SK-N-SH (cell line): ENCODE measurements at regions not wholly inside any gene's neighbourhood (a gene's known extent, or its start where the extent isn't known, plus 50 kb on each side); places are given as distances from the start of the nearest gene placed in this dataset.

Experiments
- CTCF ChIA-PET: fragments of 300-600, 350-600 bp; formaldehyde crosslinking; extraction: SDS; loops from one replicate; lab custom pipeline; 2021; lab: Yijun Ruan, JAX
- POLR2A ChIA-PET: fragments of 350-600 bp; sonication (Branson Sonifier 250); formaldehyde crosslinking; extraction: SDS; loops from one replicate; lab custom pipeline; 2020; ENCODE audit warnings: antibody characterized with exemption, inconsistent platforms; lab: Yijun Ruan, JAX
- DNase-seq: peaks from one replicate; pipeline ENCODE4 v3.0.0; 2012
- H2AFZ ChIP-seq: fragments of 200-600 bp; sonication (generic); 2 replicates; pipeline ENCODE4 v1.8.1; 2016; ENCODE audit warnings: antibody characterized with exemption, mild to moderate bottlenecking, low read depth
- H3F3A ChIP-seq: fragments of 200-600 bp; sonication (generic); replicated peaks from 2 replicates; pipeline ENCODE3; 2016; ENCODE audit warnings: antibody characterized with exemption, mild to moderate bottlenecking; ENCODE audit not compliant: insufficient read depth
- H3K27ac ChIP-seq, 2 experiments: fragments of 200-500 bp in 1 of 2; fragments of 200-600 bp in 1 of 2; sonication (Bioruptor generic) in 1 of 2; sonication (generic), shearing (Covaris generic) in 1 of 2; 2 replicates each; pipeline versions ENCODE4 v1.5.1 to v1.6.1; 2014 to 2016; ENCODE audit warnings: low read depth in 2 of 2, inconsistent platforms in 1 of 2, low read length in 1 of 2, mild to moderate bottlenecking in 1 of 2, mixed read lengths in 1 of 2
- H3K27me3 ChIP-seq: fragments of 200-600 bp; sonication (generic), shearing (Covaris generic); 2 replicates; pipeline ENCODE4 v1.6.1; 2016; ENCODE audit warnings: mixed run types; ENCODE audit not compliant: insufficient read depth
- H3K36me3 ChIP-seq, 2 experiments: fragments of 200-500 bp in 1 of 2; fragments of 200-600 bp in 1 of 2; sonication (Bioruptor generic) in 1 of 2; sonication (generic) in 1 of 2; replicated peaks in 1 of 2; 2 replicates each; pipeline versions ENCODE3 to v1.5.1; 2014 to 2016; ENCODE audit warnings: low read length in 1 of 2, mild to moderate bottlenecking in 1 of 2; ENCODE audit not compliant: insufficient read depth in 2 of 2, control insufficient read depth in 1 of 2
- H3K4me1 ChIP-seq, 2 experiments: fragments of 200-500 bp in 1 of 2; fragments of 200-600 bp in 1 of 2; sonication (Bioruptor generic) in 1 of 2; sonication (generic), shearing (Covaris generic) in 1 of 2; 2 replicates each; pipeline versions ENCODE4 v1.5.1 to v1.6.1; 2014 to 2016; ENCODE audit warnings: low read depth in 1 of 2, low read length in 1 of 2, mixed run types in 1 of 2; ENCODE audit not compliant: insufficient read depth in 2 of 2, control insufficient read depth in 1 of 2
- H3K4me2 ChIP-seq: fragments of 200-600 bp; sonication (generic), shearing (Covaris generic); 2 replicates; pipeline ENCODE4 v1.6.1; 2017; ENCODE audit warnings: mixed run types
- H3K4me3 ChIP-seq, 2 experiments: fragments of 200-500 bp in 1 of 2; fragments of 200-600 bp in 1 of 2; sonication (Bioruptor generic) in 1 of 2; sonication (generic), shearing (Covaris generic) in 1 of 2; 2 replicates each; pipeline versions ENCODE4 v1.5.1 to v1.8.1; 2014 to 2016; ENCODE audit warnings: low read depth in 2 of 2, inconsistent platforms in 1 of 2, low read length in 1 of 2, mild to moderate bottlenecking in 1 of 2, mixed read lengths in 1 of 2, moderate library complexity in 1 of 2
- H3K79me2 ChIP-seq: fragments of 200-600 bp; sonication (generic); 2 replicates; pipeline ENCODE4 v1.8.1; 2017; ENCODE audit warnings: mild to moderate bottlenecking; ENCODE audit not compliant: insufficient read depth
- H3K9ac ChIP-seq: fragments of 200-600 bp; sonication (generic); 2 replicates; pipeline ENCODE4 v1.6.1; 2017; ENCODE audit warnings: mixed run types
- H3K9me2 ChIP-seq: fragments of 200-600 bp; sonication (generic); 2 replicates; pipeline ENCODE4 v1.6.1; 2017; ENCODE audit warnings: mixed run types
- H3K9me3 ChIP-seq: fragments of 200-600 bp; sonication (generic); 2 replicates; pipeline ENCODE4 v1.6.1; 2017; ENCODE audit warnings: mixed run types, mild to moderate bottlenecking, moderate library complexity
- H4K20me1 ChIP-seq: fragments of 200-600 bp; sonication (generic); 2 replicates; pipeline ENCODE4 v1.6.1; 2017; ENCODE audit warnings: mild to moderate bottlenecking, mixed run types; ENCODE audit not compliant: insufficient read depth
- CHD2 ChIP-seq: fragments of 150-350 bp; IDR thresholded peaks from 2 replicates; pipeline ENCODE4 v1.6.1; 2018; ENCODE audit warnings: low read length; ENCODE audit not compliant: partially characterized antibody
- EP300 ChIP-seq, 2 experiments: IDR thresholded peaks; 2 replicates each; pipeline versions ENCODE4 v1.4.0 to v1.6.1; 2012; ENCODE audit warnings: borderline replicate concordance in 1 of 2, low read depth in 1 of 2, low read length in 1 of 2
- FOSL2 ChIP-seq: IDR thresholded peaks from 2 replicates; pipeline ENCODE4 v1.4.0; 2012; ENCODE audit warnings: low read depth, mild to moderate bottlenecking, moderate library complexity, borderline replicate concordance
- FOXJ3 ChIP-seq: sonication (generic); formaldehyde crosslinking; IDR thresholded peaks from 2 replicates; pipeline ENCODE4 v1.5.1; 2020; ENCODE audit warnings: mild to moderate bottlenecking, missing genetic modification reagents
- JUND ChIP-seq: IDR thresholded peaks from 2 replicates; pipeline ENCODE4 v1.4.0; 2012
- MAX ChIP-seq: IDR thresholded peaks from 2 replicates; pipeline ENCODE4 v1.4.0; 2012; ENCODE audit warnings: low read depth
- MEF2A ChIP-seq: IDR thresholded peaks from 2 replicates; pipeline ENCODE4 v1.4.0; 2012; ENCODE audit warnings: low read depth, borderline replicate concordance
- MXI1 ChIP-seq: IDR thresholded peaks from 2 replicates; pipeline ENCODE4 v1.6.1; 2012; ENCODE audit warnings: mild to moderate bottlenecking, low read depth, low read length, improper control_type of control experiment
- NFIC ChIP-seq: IDR thresholded peaks from 2 replicates; pipeline ENCODE4 v1.4.0; 2012; ENCODE audit warnings: borderline replicate concordance
- RCOR1 ChIP-seq: fragments of 150-350 bp; IDR thresholded peaks from 2 replicates; pipeline ENCODE4 v1.6.1; 2017; ENCODE audit warnings: antibody characterized with exemption, low read length
- RXRA ChIP-seq: IDR thresholded peaks from 2 replicates; pipeline ENCODE4 v1.4.0; 2012; ENCODE audit warnings: low read depth, mild to moderate bottlenecking, borderline replicate concordance
- TAF1 ChIP-seq: IDR thresholded peaks from 2 replicates; pipeline ENCODE4 v1.6.1; 2012; ENCODE audit warnings: low read depth, mild to moderate bottlenecking, low read length, moderate library complexity, borderline replicate concordance
- TEAD4 ChIP-seq: IDR thresholded peaks from 2 replicates; pipeline ENCODE4 v1.4.0; 2012; ENCODE audit warnings: mild to moderate bottlenecking, borderline replicate concordance; ENCODE audit not compliant: insufficient read depth
- USF2 ChIP-seq: fragments of 150-350 bp; IDR thresholded peaks from 2 replicates; pipeline ENCODE4 v1.6.1; 2017; ENCODE audit warnings: antibody characterized with exemption, low read length, low read depth, borderline replicate concordance
- YY1 ChIP-seq: IDR thresholded peaks from 2 replicates; pipeline ENCODE4 v1.4.0; 2012; ENCODE audit warnings: low read depth, mild to moderate bottlenecking
- ZBTB33 ChIP-seq: IDR thresholded peaks from 2 replicates; pipeline ENCODE4 v1.4.0; 2012; ENCODE audit warnings: low read depth, borderline replicate concordance
- WGBS: methylation state at CpG from one replicate; pipeline ENCODE4 v1.1.6; 2017; ENCODE audit warnings: low lambda C conversion rate; 5-methylcytosine and 5-hydroxymethylcytosine counted together
- TF ChIP-seq, protein P1 (sequence below): fragments of 200-600 bp; sonication (generic); IDR thresholded peaks from 2 replicates; pipeline ENCODE4 v1.6.1; 2017; ENCODE audit warnings: antibody characterized with exemption, mild to moderate bottlenecking, moderate library complexity
- TF ChIP-seq, protein P2 (sequence below): IDR thresholded peaks from 2 replicates; pipeline ENCODE4; 2012
- TF ChIP-seq, protein P3 (sequence below): IDR thresholded peaks from 2 replicates; pipeline ENCODE4 v1.6.1; 2012; ENCODE audit warnings: mild to moderate bottlenecking, low read depth, low read length, moderate library complexity

- no peaks in the 10 kb centered on the region; the same call in 1 of the 2 replicates for H3K9me2 ChIP-seq
- 25% methylated on average over 2 of the region's 2 CpGs for WGBS
- no peak overlapping the region for H3K4me3 ChIP-seq
- no peaks in the 10 kb centered on the region for H3K27me3 ChIP-seq
- no peaks in the 10 kb centered on the region for H3K36me3 ChIP-seq
- TF ChIP-seq FOSL2 (no peak), ZBTB33 (no peak), TEAD4 (no peak), MEF2A (no peak), MXI1 (no peak), RCOR1 (no peak)
- TF ChIP-seq, protein P1, sequence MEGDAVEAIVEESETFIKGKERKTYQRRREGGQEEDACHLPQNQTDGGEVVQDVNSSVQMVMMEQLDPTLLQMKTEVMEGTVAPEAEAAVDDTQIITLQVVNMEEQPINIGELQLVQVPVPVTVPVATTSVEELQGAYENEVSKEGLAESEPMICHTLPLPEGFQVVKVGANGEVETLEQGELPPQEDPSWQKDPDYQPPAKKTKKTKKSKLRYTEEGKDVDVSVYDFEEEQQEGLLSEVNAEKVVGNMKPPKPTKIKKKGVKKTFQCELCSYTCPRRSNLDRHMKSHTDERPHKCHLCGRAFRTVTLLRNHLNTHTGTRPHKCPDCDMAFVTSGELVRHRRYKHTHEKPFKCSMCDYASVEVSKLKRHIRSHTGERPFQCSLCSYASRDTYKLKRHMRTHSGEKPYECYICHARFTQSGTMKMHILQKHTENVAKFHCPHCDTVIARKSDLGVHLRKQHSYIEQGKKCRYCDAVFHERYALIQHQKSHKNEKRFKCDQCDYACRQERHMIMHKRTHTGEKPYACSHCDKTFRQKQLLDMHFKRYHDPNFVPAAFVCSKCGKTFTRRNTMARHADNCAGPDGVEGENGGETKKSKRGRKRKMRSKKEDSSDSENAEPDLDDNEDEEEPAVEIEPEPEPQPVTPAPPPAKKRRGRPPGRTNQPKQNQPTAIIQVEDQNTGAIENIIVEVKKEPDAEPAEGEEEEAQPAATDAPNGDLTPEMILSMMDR, result no peak
- no peak overlapping the region for H3K9ac ChIP-seq
- no peaks in the 10 kb centered on the region for H3F3A ChIP-seq
- H3K79me2 ChIP-seq, result no peaks in the 10 kb centered on the region
- ChIA-PET CTCF (no interaction called here), POLR2A (no interaction called here)
- no peak for DNase-seq
- no peaks in the 10 kb centered on the region for H4K20me1 ChIP-seq
- no peaks in the 10 kb centered on the region for H3K4me1 ChIP-seq
- no peak overlapping the region for H3K27ac ChIP-seq
- no peaks in the 10 kb centered on the region for H3K9me3 ChIP-seq
- H3K4me2 ChIP-seq, result no peak overlapping the region
- H2AFZ ChIP-seq, result no peak overlapping the region
Observed at GRCh38 chr6:86107985-86108384, 465.3 kb upstream of the SYNCRIP start.

GRCh38 chr6:86087954-86088353 lies 445.3 kb upstream of the SYNCRIP start:
- CTCF ChIA-PET, result no interaction called here
- no peak overlapping the region for H3K4me3 ChIP-seq
- TF ChIP-seq YY1 (no peak), CHD2 (no peak), USF2 (no peak), EP300 (IDR thresholded peaks at IDR 0.05; ENCODE audit: borderline replicate concordance in 1 of 2, low read depth in 1 of 2, low read length in 1 of 2) (no peak), NFIC (no peak), FOXJ3 (CRISPR knock-in tag) (no peak), RXRA (no peak), MAX (no peak), TAF1 (no peak), JUND (no peak)
- TF ChIP-seq, protein P2, sequence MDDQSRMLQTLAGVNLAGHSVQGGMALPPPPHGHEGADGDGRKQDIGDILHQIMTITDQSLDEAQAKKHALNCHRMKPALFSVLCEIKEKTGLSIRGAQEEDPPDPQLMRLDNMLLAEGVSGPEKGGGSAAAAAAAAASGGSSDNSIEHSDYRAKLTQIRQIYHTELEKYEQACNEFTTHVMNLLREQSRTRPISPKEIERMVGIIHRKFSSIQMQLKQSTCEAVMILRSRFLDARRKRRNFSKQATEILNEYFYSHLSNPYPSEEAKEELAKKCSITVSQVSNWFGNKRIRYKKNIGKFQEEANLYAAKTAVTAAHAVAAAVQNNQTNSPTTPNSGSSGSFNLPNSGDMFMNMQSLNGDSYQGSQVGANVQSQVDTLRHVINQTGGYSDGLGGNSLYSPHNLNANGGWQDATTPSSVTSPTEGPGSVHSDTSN, result no peak
- TF ChIP-seq, protein P3, sequence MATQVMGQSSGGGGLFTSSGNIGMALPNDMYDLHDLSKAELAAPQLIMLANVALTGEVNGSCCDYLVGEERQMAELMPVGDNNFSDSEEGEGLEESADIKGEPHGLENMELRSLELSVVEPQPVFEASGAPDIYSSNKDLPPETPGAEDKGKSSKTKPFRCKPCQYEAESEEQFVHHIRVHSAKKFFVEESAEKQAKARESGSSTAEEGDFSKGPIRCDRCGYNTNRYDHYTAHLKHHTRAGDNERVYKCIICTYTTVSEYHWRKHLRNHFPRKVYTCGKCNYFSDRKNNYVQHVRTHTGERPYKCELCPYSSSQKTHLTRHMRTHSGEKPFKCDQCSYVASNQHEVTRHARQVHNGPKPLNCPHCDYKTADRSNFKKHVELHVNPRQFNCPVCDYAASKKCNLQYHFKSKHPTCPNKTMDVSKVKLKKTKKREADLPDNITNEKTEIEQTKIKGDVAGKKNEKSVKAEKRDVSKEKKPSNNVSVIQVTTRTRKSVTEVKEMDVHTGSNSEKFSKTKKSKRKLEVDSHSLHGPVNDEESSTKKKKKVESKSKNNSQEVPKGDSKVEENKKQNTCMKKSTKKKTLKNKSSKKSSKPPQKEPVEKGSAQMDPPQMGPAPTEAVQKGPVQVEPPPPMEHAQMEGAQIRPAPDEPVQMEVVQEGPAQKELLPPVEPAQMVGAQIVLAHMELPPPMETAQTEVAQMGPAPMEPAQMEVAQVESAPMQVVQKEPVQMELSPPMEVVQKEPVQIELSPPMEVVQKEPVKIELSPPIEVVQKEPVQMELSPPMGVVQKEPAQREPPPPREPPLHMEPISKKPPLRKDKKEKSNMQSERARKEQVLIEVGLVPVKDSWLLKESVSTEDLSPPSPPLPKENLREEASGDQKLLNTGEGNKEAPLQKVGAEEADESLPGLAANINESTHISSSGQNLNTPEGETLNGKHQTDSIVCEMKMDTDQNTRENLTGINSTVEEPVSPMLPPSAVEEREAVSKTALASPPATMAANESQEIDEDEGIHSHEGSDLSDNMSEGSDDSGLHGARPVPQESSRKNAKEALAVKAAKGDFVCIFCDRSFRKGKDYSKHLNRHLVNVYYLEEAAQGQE, result no peak

More at GRCh38 chr6:86087954-86088353, 445.3 kb upstream of the SYNCRIP start:
- Histone ChIP-seq H3K27me3 (no peaks in the 10 kb centered on the region), H3K4me1 (no peaks in the 10 kb centered on the region), H3F3A (no peaks in the 10 kb centered on the region), H3K4me2 (no peak overlapping the region), H3K9me2 (no peaks in the 10 kb centered on the region), H3K36me3 (no peaks in the 10 kb centered on the region), H3K27ac (no peak overlapping the region), H4K20me1 (no peaks in the 10 kb centered on the region), H2AFZ (no peak overlapping the region), H3K9ac (no peak overlapping the region), H3K79me2 (no peaks in the 10 kb centered on the region), H3K9me3 (0 out of 2 replicates have a peak, but pooled peaks cover 4% of the 10 kb centered on the region)
- 33% methylated on average over 2 of the region's 2 CpGs for whole genome bisulfite sequencing
- POLR2A ChIA-PET, result no interaction called here
- no peak for DNase-seq
